ENCODE measurements at regions not wholly inside any gene's neighbourhood (a gene's known extent, or its start where the extent isn't known, plus 50 kb on each side); places are given as distances from the start of the nearest gene placed in this dataset.
"Not testable (repeated sequence)": the region's sequence is repeated elsewhere in the genome, so short reads cannot be mapped to it uniquely, and the experiment has no call there.

DNA sequence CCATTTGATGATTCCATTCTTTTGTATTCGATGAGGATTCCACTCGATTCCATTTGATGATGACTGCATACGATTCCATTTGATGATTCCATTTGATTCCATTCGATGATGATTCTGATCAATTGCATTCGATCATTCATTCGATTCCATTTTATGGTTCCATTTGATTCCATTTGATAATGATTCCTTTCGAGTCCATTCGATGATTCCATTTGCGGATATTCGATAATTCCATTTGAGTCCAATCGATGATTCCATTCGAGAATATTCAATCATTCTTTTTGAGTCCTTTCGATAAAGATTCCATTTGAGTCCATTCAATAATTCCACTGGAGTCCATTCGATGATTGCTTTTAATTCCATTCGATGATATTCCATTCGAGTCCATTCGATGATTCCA is 239.1 kb downstream of the SHCBP1 start:
- Mint-ChIP-seq H3K9me3 (ENCODE audit: low read depth) (peaks cover 16% of the 10 kb centered on the region), H3K36me3 (ENCODE audit: insufficient read depth) (peaks cover 11% of the 10 kb centered on the region), H3K27ac (peak overlapping the region; percentile 11)
- DNase-seq (ENCODE audit: low spot score, unreplicated experiment) = peak; percentile 10
- not testable (repeated sequence) for H3K4me1 Mint-ChIP-seq (ENCODE audit: low read depth); H3K4me3 Mint-ChIP-seq (ENCODE audit: low read depth); H3K27me3 Mint-ChIP-seq

DNA sequence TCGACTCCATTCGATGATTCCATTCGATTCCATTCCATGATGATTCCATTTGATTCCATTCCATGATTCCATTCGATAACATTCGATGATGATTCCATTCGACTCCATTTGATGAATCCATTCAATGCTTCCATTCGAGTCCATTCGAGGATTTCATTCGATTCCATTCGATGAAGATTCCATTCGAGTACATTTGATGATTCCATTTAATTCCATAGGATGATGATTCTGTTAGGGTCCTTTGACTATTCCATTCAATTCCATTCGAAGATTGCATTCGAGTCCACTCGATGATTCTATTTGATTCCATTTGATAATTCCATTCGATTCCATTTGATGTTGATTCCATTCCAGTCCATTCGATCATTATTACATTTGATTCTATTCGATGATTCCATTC is 239.8 kb downstream of the SHCBP1 start:
- not testable (repeated sequence) for H3K27me3 Mint-ChIP-seq; H3K27ac Mint-ChIP-seq; H3K36me3 Mint-ChIP-seq (ENCODE audit: insufficient read depth); H3K4me1 Mint-ChIP-seq (ENCODE audit: low read depth); H3K4me3 Mint-ChIP-seq (ENCODE audit: low read depth); DNase-seq (ENCODE audit: low spot score, unreplicated experiment)
- H3K9me3 Mint-ChIP-seq (ENCODE audit: low read depth) = peaks cover 14% of the 10 kb centered on the region

Data from progenitor cell of endocrine pancreas (in vitro differentiated cells).